Myocyte (in vitro differentiated cells): ENCODE measurements at regions not wholly inside any gene's neighbourhood (a gene's known extent, or its start where the extent isn't known, plus 50 kb on each side); places are given as distances from the start of the nearest gene placed in this dataset.
A peak's percentile ranks its signal among the peaks of the same experiment; 100 is the strongest.
"Not testable (repeated sequence)": the region's sequence is repeated elsewhere in the genome, so short reads cannot be mapped to it uniquely, and the experiment has no call there.

Source experiments
- DNase-seq: peaks from one replicate; pipeline ENCODE4 v3.0.0-alpha.2; 2012; ENCODE audit warnings: low read depth

GRCh38 chr4:3865986-3866812 is 100.0 kb downstream of the ADRA2C start:
- no peak for DNase-seq

GRCh38 chr4:3866813-3867129 is 100.6 kb downstream of the ADRA2C start:
- DNase-seq = no peak

- no peak for DNase-seq
Observed at GRCh38 chr4:3867403-3868100, 101.4 kb downstream of the ADRA2C start.

- DNase-seq = peak; percentile 56
Observed at GRCh38 chr4:3868211-3869173, 102.3 kb downstream of the ADRA2C start.

GRCh38 chr4:3869174-3869572 is 103.0 kb downstream of the ADRA2C start:
- no peak for DNase-seq

GRCh38 chr4:3869661-3870566 is 103.7 kb downstream of the ADRA2C start:
- DNase-seq = peak; percentile 13

- no peak for DNase-seq
Observed at GRCh38 chr4:3870567-3870962, 104.4 kb downstream of the ADRA2C start.

GRCh38 chr4:3871181-3871852 is 105.1 kb downstream of the ADRA2C start:
- DNase-seq = no peak

GRCh38 chr4:3871881-3872833 is 106.0 kb downstream of the ADRA2C start:
- no peak for DNase-seq

GRCh38 chr4:3872834-3873313 is 106.7 kb downstream of the ADRA2C start:
- DNase-seq = no peak

GRCh38 chr4:3873408-3874027 is 107.3 kb downstream of the ADRA2C start:
- DNase-seq = no peak

GRCh38 chr4:3874028-3874415 is 107.8 kb downstream of the ADRA2C start:
- DNase-seq = no peak

- no peak for DNase-seq
Observed at GRCh38 chr4:3874525-3875110, 108.4 kb downstream of the ADRA2C start.

- no peak for DNase-seq
Observed at GRCh38 chr4:3875466-3875865, 109.3 kb downstream of the ADRA2C start.

- not testable (repeated sequence) for DNase-seq
Observed at GRCh38 chr4:3876057-3876845, 110.1 kb downstream of the ADRA2C start.

- DNase-seq = no peak
Observed at GRCh38 chr4:3877236-3877635, 111.1 kb downstream of the ADRA2C start.

- no peak for DNase-seq
Observed at GRCh38 chr4:3877868-3878267, 111.7 kb downstream of the ADRA2C start.
